Gastrocnemius medialis (tissue), 4 donors: ENCODE measurements at regions not wholly inside any gene's neighbourhood (a gene's known extent, or its start where the extent isn't known, plus 50 kb on each side); places are given as distances from the start of the nearest gene placed in this dataset.

Experiments
- ATAC-seq, 2 donors: fragments of 150-250 bp; one replicate each; pipeline ENCODE4 v1.9.1; 2016
- DNase-seq, 2 donors: peaks; one replicate each; pipeline ENCODE4 v3.0.0-alpha.2; 2019
- H3K27ac ChIP-seq, 4 donors: fragments of 200-600 bp; sonication (generic); 1 replicate in 1 of 4; 2 replicates in 3 of 4; pipeline ENCODE4 v1.5.1; 2016 to 2018; ENCODE audit warnings: mild to moderate bottlenecking in 2 of 4, moderate library complexity in 1 of 4
- H3K27me3 ChIP-seq, 3 donors: fragments of 200-600 bp; sonication (generic) in 2 of 3; 1 replicate in 1 of 3; 2 replicates in 2 of 3; pipeline versions ENCODE4 v1.5.1 to v1.6.0; 2016 to 2019; ENCODE audit warnings: mild to moderate bottlenecking in 1 of 3, moderate library complexity in 1 of 3
- H3K36me3 ChIP-seq, 2 donors: fragments of 200-600 bp; sonication (generic) in 1 of 2; one replicate each; pipeline ENCODE4 v1.5.1; 2017 to 2018
- H3K4me1 ChIP-seq, 2 donors: fragments of 200-600 bp; sonication (generic) in 1 of 2; one replicate each; pipeline ENCODE4 v1.5.1; 2016 to 2017; ENCODE audit warnings: mild to moderate bottlenecking in 2 of 2
- H3K4me3 ChIP-seq, 4 donors: fragments of 200-600 bp; sonication (generic) in 3 of 4; 1 replicate in 1 of 4; 2 replicates in 3 of 4; pipeline ENCODE4 v1.5.1; 2016 to 2019; ENCODE audit warnings: mild to moderate bottlenecking in 2 of 4
- H3K9me3 ChIP-seq, 3 donors: fragments of 200-600 bp; sonication (generic) in 2 of 3; 1 replicate in 1 of 3; 2 replicates in 2 of 3; pipeline ENCODE4 v1.5.1; 2016 to 2019
- POLR2A ChIP-seq, 2 donors: fragments of 450-650 bp; IDR thresholded peaks; one replicate each; pipeline ENCODE4 v1.6.1; 2017; ENCODE audit warnings: antibody characterized with exemption in 2 of 2, mild to moderate bottlenecking in 2 of 2, moderate library complexity in 2 of 2
- in situ Hi-C, 4 donors: fragments of 200-750 bp; cut with MboI; loops; one replicate each; pipeline versions ENCODE4 v1.15.0 to v1.8.0; 2017; ENCODE audit warnings: low sequenced_read_pairs in 4 of 4
- intact Hi-C: fragments of 100-400 bp; cut with DNase I; formaldehyde crosslinking; loops from one replicate; pipeline ENCODE4 v1.15.1; 2023; ENCODE audit warnings: low total_unique reads
- TF ChIP-seq, protein P1 (sequence below), 5 experiments: fragments of 450-650 bp in 3 of 5; fragments of 200-600 bp in 2 of 5; sonication (generic) in 2 of 5; IDR thresholded peaks in 4 of 5; conservative IDR thresholded peaks in 1 of 5; 1 replicate in 4 of 5; 2 replicates in 1 of 5; pipeline ENCODE4 v1.5.1; 2016 to 2019; ENCODE audit warnings: antibody characterized with exemption in 5 of 5, mild to moderate bottlenecking in 3 of 5, moderate library complexity in 3 of 5

DNA sequence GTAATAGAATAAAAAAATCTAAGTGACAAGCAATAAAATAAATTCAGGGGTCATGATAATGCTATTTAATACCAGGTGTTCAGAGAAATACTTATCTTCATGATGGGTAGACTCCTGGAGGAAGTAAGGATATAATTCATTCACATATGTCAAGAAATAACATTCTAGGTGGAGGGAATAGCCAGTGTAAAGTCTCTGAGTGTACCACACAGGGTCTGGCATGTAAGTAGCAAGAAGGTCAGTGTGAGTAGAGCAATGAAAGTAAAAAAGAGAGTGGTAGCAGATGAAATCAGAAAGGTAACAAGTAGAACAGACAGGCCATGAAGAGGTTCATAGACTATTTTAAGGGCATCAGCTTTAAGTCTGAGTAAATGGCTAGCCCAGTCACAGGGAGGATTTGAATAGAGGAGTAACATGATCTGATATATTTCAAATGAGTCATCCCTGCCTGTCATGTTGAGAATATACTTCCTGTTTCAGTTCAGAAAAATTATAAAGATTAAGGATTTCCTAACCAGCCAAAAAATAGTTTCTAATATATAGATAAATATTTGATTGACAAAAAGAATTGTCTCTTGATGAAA is 519.9 kb downstream of the C12orf50 start:
- Histone ChIP-seq H3K36me3 (no peaks in the 10 kb centered on the region), H3K9me3 (no peaks in the 10 kb centered on the region), H3K27me3 (no peaks in the 10 kb centered on the region), H3K27ac (no peak overlapping the region), H3K4me1 (no peaks in the 10 kb centered on the region), H3K4me3 (no peak overlapping the region)
- ATAC-seq, result no peak
- DNase-seq, result no peak
- in situ Hi-C loops (no loop called here), intact Hi-C loops (no loop called here)
- no peak for TF ChIP-seq POLR2A (IDR thresholded peaks at IDR 0.05)
- TF ChIP-seq, protein P1, sequence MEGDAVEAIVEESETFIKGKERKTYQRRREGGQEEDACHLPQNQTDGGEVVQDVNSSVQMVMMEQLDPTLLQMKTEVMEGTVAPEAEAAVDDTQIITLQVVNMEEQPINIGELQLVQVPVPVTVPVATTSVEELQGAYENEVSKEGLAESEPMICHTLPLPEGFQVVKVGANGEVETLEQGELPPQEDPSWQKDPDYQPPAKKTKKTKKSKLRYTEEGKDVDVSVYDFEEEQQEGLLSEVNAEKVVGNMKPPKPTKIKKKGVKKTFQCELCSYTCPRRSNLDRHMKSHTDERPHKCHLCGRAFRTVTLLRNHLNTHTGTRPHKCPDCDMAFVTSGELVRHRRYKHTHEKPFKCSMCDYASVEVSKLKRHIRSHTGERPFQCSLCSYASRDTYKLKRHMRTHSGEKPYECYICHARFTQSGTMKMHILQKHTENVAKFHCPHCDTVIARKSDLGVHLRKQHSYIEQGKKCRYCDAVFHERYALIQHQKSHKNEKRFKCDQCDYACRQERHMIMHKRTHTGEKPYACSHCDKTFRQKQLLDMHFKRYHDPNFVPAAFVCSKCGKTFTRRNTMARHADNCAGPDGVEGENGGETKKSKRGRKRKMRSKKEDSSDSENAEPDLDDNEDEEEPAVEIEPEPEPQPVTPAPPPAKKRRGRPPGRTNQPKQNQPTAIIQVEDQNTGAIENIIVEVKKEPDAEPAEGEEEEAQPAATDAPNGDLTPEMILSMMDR (IDR thresholded peaks at IDR 0.05 in 4 of 5, conservative IDR thresholded peaks at IDR 0.05 in 1 of 5), result no peak

DNA sequence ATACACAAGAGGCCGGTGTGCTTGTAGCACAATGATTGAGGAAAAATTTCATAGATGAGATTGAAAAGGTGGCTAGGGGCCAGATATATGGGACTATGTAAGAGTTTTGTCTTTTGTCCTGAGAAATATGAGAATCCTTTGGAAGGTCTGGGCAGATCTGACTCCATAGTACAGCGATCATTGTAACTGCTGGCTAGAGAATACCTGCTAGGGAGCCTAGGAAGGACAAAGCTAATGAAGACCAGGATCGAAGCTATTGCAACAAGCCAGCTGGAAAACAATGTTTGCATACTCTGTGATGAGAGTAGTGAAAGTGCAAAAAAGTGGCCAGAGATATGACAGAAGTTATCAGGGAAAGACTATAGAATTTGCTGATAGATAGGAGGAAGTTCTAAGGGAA is 537.6 kb downstream of the C12orf50 start:
- in situ Hi-C loops, result no loop called here
- no peaks in the 10 kb centered on the region for H3K9me3 ChIP-seq
- ATAC-seq (no peak), DNase-seq (no peak)
- no peak overlapping the region for H3K4me3 ChIP-seq
- no peaks in the 10 kb centered on the region for H3K27me3 ChIP-seq
- no peak overlapping the region for H3K27ac ChIP-seq
- no peak for TF ChIP-seq POLR2A (IDR thresholded peaks at IDR 0.05)
- TF ChIP-seq, protein P1 (IDR thresholded peaks at IDR 0.05 in 4 of 5, conservative IDR thresholded peaks at IDR 0.05 in 1 of 5), result no peak
- no peaks in the 10 kb centered on the region for H3K4me1 ChIP-seq
- H3K36me3 ChIP-seq, result no peaks in the 10 kb centered on the region
- intact Hi-C loops, result no loop called here

DNA sequence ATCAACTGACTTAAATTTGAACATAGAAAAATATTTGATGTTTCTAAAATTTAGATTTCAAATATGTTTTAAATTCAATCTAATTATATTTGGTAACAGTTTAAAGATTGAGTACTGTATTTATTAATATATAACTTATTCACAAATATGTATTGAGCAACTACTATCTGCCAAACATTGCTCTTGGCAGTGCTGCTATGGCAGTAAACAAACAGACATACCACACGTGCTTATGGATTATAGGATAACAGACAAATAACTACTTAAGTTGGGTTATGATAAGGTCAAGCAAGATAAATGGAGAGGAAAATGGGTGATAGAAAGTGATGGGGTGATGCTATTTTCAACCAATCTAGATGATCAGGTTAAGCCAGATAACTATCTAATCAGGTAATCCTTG is 538.1 kb downstream of the C12orf50 start:
- DNase-seq, result no peak
- intact Hi-C loops, result no loop called here
- no peak for ATAC-seq
- TF ChIP-seq POLR2A (IDR thresholded peaks at IDR 0.05), result no peak
- TF ChIP-seq, protein P1 (IDR thresholded peaks at IDR 0.05 in 4 of 5, conservative IDR thresholded peaks at IDR 0.05 in 1 of 5), result no peak
- Histone ChIP-seq H3K9me3 (no peaks in the 10 kb centered on the region), H3K27ac (no peak overlapping the region), H3K27me3 (no peaks in the 10 kb centered on the region), H3K4me3 (no peak overlapping the region), H3K36me3 (no peaks in the 10 kb centered on the region), H3K4me1 (no peaks in the 10 kb centered on the region)
- in situ Hi-C loops, result no loop called here

DNA sequence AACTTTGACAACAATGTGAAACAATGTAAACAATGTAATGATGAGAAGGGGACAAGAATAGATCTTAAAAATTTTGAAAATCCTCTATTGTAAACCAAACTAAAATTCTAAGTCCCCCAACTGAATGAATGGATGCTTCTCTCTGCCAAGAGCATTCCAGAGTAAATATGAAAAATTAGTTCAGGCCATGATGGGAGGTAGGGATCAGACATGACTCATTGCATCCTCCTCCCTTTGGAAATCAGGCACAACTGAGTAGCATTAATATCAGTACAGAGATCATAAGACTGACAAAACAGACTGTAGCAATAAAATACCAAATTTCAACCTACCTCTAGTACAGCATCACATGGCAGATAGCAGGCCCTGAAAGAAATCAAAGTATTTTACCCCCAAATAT is 559.9 kb downstream of the C12orf50 start:
- Histone ChIP-seq H3K27ac (no peak overlapping the region), H3K36me3 (no peaks in the 10 kb centered on the region), H3K9me3 (no peaks in the 10 kb centered on the region), H3K4me3 (no peak overlapping the region), H3K4me1 (no peaks in the 10 kb centered on the region), H3K27me3 (no peaks in the 10 kb centered on the region)
- intact Hi-C loops, result no loop called here
- in situ Hi-C loops, result no loop called here
- TF ChIP-seq POLR2A (IDR thresholded peaks at IDR 0.05), result no peak
- TF ChIP-seq, protein P1 (IDR thresholded peaks at IDR 0.05 in 4 of 5, conservative IDR thresholded peaks at IDR 0.05 in 1 of 5), result no peak
- DNase-seq (no peak), ATAC-seq (no peak)

DNA sequence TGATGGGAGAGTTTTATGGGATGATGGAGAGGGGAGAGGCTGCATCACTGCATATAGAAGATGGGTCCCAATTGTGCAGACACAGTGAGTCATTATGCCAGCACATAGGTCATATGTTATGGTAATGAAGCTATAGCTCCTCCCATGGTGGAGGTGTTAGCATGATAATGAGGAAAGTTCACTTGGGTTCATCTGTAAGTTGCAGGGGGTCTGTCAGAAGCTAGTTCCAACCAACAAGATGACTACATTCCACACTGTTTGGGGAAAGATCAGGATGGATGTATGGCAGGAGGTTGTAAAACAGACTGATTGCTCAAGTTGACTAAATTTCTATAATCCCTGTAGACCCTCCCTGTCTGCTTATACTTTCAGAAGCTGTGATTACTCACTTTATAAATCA is 561.3 kb downstream of the C12orf50 start:
- TF ChIP-seq, protein P1 (IDR thresholded peaks at IDR 0.05 in 4 of 5, conservative IDR thresholded peaks at IDR 0.05 in 1 of 5), result no peak
- TF ChIP-seq POLR2A (IDR thresholded peaks at IDR 0.05), result no peak
- no peak for ATAC-seq

More for the DNA sequence above, 561.3 kb downstream of the C12orf50 start:
- H3K9me3 ChIP-seq, result no peaks in the 10 kb centered on the region
- H3K27ac ChIP-seq, result no peak overlapping the region
- no peaks in the 10 kb centered on the region for H3K4me1 ChIP-seq
- intact Hi-C loops, result no loop called here
- no peak for DNase-seq
- in situ Hi-C loops, result no loop called here
- no peaks in the 10 kb centered on the region for H3K27me3 ChIP-seq
- no peaks in the 10 kb centered on the region for H3K36me3 ChIP-seq
- H3K4me3 ChIP-seq, result no peak overlapping the region
